HEK293 (cell line): ENCODE measurements at regions not wholly inside any gene's neighbourhood (a gene's known extent, or its start where the extent isn't known, plus 50 kb on each side); places are given as distances from the start of the nearest gene placed in this dataset.

Experiments
- CTCF ChIA-PET: fragments of 350-600 bp; formaldehyde crosslinking; extraction: SDS; loops from one replicate; lab custom pipeline; 2021; ENCODE audit warnings: antibody characterized with exemption; lab: Yijun Ruan, JAX
- POLR2A ChIA-PET: fragments of 300-600 bp; formaldehyde crosslinking; extraction: SDS; loops from one replicate; lab custom pipeline; 2020; ENCODE audit warnings: antibody characterized with exemption, inconsistent platforms; lab: Yijun Ruan, JAX
- H3K27ac ChIP-seq: fragments of 200-500 bp; sonication (Bioruptor generic); 2 replicates; pipeline ENCODE4 v1.5.1; 2014; ENCODE audit warnings: low read depth, low read length, control low read depth, inconsistent platforms; ENCODE audit errors: extremely low read depth
- H3K36me3 ChIP-seq, 2 experiments: fragments of 200-500 bp in 1 of 2; sonication (Bioruptor generic) in 1 of 2; 1 replicate in 1 of 2; 2 replicates in 1 of 2; pipeline ENCODE4 v1.5.1; 2014 to 2017; ENCODE audit warnings: inconsistent platforms in 2 of 2, low read length in 2 of 2; ENCODE audit not compliant: control insufficient read depth in 2 of 2, insufficient read depth in 1 of 2
- H3K4me1 ChIP-seq: fragments of 200-500 bp; sonication (Bioruptor generic); 2 replicates; pipeline ENCODE4 v1.5.1; 2014; ENCODE audit warnings: mild to moderate bottlenecking, low read length, inconsistent platforms; ENCODE audit not compliant: control insufficient read depth, insufficient read depth
- H3K4me3 ChIP-seq: 2 replicates; pipeline ENCODE4 v1.5.1; 2011; ENCODE audit warnings: low read depth, mild to moderate bottlenecking, control low read depth, low read length, moderate library complexity
- H3K9me3 ChIP-seq: fragments of 200-500 bp; sonication (Bioruptor generic); 2 replicates; pipeline ENCODE4 v1.5.1; 2014; ENCODE audit warnings: low read depth, low read length, inconsistent platforms; ENCODE audit not compliant: control insufficient read depth, insufficient read depth
- SP7 ChIP-seq: fragments of 450-650 bp; formaldehyde crosslinking; IDR thresholded peaks from 2 replicates; pipeline ENCODE4 v1.5.1; 2016; ENCODE audit warnings: missing biosample characterization, missing genetic modification characterization
- ZBTB49 ChIP-seq: fragments of 450-650 bp; formaldehyde crosslinking; IDR thresholded peaks from 2 replicates; pipeline ENCODE4 v1.5.1; 2016; ENCODE audit warnings: missing biosample characterization, missing genetic modification characterization, low read depth
- ZFP41 ChIP-seq: fragments of 450-650 bp; formaldehyde crosslinking; IDR thresholded peaks from 2 replicates; pipeline ENCODE4 v1.5.1; 2016; ENCODE audit warnings: missing biosample characterization, missing genetic modification characterization, borderline replicate concordance
- ZNF132 ChIP-seq: fragments of 450-650 bp; formaldehyde crosslinking; IDR thresholded peaks from 2 replicates; pipeline ENCODE4 v1.5.1; 2017; ENCODE audit warnings: missing biosample characterization, missing genetic modification characterization, borderline replicate concordance
- ZNF324 ChIP-seq: fragments of 450-650 bp; formaldehyde crosslinking; IDR thresholded peaks from 2 replicates; pipeline ENCODE4 v1.5.1; 2016; ENCODE audit warnings: missing biosample characterization, missing genetic modification characterization
- ZNF48 ChIP-seq: fragments of 450-650 bp; formaldehyde crosslinking; IDR thresholded peaks from 2 replicates; pipeline ENCODE4 v1.5.1; 2016; ENCODE audit warnings: missing biosample characterization, missing genetic modification characterization
- ZNF571 ChIP-seq: fragments of 450-650 bp; formaldehyde crosslinking; IDR thresholded peaks from 2 replicates; pipeline ENCODE4 v1.5.0; 2017; ENCODE audit warnings: missing biosample characterization, missing genetic modification characterization
- ZNF707 ChIP-seq: fragments of 450-650 bp; formaldehyde crosslinking; IDR thresholded peaks from 2 replicates; pipeline ENCODE4 v1.5.1; 2016; ENCODE audit warnings: missing biosample characterization, missing genetic modification characterization
- ZNF76 ChIP-seq: fragments of 450-650 bp; formaldehyde crosslinking; IDR thresholded peaks from 2 replicates; pipeline ENCODE4; 2016; ENCODE audit warnings: low read depth, missing biosample characterization, missing genetic modification characterization, borderline replicate concordance
- ZNF837 ChIP-seq: fragments of 450-650 bp; formaldehyde crosslinking; IDR thresholded peaks from 2 replicates; pipeline ENCODE4 v1.5.1; 2016; ENCODE audit warnings: missing biosample characterization, missing genetic modification characterization
- ZSCAN16 ChIP-seq: fragments of 450-650 bp; formaldehyde crosslinking; IDR thresholded peaks from 2 replicates; pipeline ENCODE4 v1.5.1; 2016; ENCODE audit warnings: missing biosample characterization, missing genetic modification characterization
- TF ChIP-seq, protein P1 (sequence below): fragments of 450-650 bp; IDR thresholded peaks from 2 replicates; pipeline ENCODE4 v1.5.1; 2018; ENCODE audit warnings: missing biosample characterization, missing genetic modification characterization
- TF ChIP-seq, protein P2 (sequence below): fragments of 450-650 bp; formaldehyde crosslinking; IDR thresholded peaks from 2 replicates; pipeline ENCODE4 v1.5.1; 2016; ENCODE audit warnings: missing biosample characterization, missing genetic modification characterization
- TF ChIP-seq, protein P3 (sequence below): fragments of 450-650 bp; formaldehyde crosslinking; IDR thresholded peaks from 2 replicates; pipeline ENCODE4 v1.5.1; 2016; ENCODE audit warnings: missing biosample characterization, missing genetic modification characterization
- TF ChIP-seq, protein P4 (sequence below): fragments of 450-650 bp; formaldehyde crosslinking; IDR thresholded peaks from 2 replicates; pipeline ENCODE4 v1.5.1; 2016; ENCODE audit warnings: missing biosample characterization, missing genetic modification characterization, borderline replicate concordance
- TF ChIP-seq, protein P5 (sequence below): fragments of 450-650 bp; formaldehyde crosslinking; IDR thresholded peaks from 2 replicates; pipeline ENCODE4 v1.5.1; 2016; ENCODE audit warnings: missing biosample characterization, missing genetic modification characterization

DNA sequence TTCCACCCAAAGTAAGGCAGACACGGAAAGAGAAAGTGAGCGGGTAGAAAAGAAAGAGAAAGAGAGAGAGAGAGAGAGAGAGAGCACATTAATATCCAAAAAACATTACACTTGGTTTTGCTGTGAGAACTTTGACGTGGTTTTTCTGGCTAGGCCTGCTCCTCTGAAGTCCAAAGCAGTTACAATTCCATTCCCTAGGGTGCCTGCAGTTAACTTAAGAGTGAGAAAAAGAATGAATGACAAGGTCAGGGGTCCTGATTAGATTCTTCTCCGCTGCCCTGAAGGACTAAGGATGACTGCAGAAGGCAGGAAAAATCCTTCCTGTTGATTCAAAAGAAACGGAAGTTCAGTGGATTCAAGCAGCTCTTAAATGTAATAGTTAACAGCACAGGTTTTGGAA, 589.8 kb downstream of the PRELID2 start (continued):
- TF ChIP-seq ZNF132: no peak

GRCh38 chr5:145244788-145245187, 590.4 kb downstream of the PRELID2 start:
- TF ChIP-seq ZFP41 (tag by site-specific recombination) (no peak), SP7 (tag by site-specific recombination) (no peak), ZNF324 (tag by site-specific recombination) (no peak), ZNF707 (no peak)
- TF ChIP-seq, protein P1, sequence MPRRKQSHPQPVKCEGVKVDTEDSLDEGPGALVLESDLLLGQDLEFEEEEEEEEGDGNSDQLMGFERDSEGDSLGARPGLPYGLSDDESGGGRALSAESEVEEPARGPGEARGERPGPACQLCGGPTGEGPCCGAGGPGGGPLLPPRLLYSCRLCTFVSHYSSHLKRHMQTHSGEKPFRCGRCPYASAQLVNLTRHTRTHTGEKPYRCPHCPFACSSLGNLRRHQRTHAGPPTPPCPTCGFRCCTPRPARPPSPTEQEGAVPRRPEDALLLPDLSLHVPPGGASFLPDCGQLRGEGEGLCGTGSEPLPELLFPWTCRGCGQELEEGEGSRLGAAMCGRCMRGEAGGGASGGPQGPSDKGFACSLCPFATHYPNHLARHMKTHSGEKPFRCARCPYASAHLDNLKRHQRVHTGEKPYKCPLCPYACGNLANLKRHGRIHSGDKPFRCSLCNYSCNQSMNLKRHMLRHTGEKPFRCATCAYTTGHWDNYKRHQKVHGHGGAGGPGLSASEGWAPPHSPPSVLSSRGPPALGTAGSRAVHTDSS (tag by site-specific recombination): no peak
- TF ChIP-seq, protein P2, sequence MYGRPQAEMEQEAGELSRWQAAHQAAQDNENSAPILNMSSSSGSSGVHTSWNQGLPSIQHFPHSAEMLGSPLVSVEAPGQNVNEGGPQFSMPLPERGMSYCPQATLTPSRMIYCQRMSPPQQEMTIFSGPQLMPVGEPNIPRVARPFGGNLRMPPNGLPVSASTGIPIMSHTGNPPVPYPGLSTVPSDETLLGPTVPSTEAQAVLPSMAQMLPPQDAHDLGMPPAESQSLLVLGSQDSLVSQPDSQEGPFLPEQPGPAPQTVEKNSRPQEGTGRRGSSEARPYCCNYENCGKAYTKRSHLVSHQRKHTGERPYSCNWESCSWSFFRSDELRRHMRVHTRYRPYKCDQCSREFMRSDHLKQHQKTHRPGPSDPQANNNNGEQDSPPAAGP (tag by site-specific recombination): no peak
- TF ChIP-seq, protein P3, sequence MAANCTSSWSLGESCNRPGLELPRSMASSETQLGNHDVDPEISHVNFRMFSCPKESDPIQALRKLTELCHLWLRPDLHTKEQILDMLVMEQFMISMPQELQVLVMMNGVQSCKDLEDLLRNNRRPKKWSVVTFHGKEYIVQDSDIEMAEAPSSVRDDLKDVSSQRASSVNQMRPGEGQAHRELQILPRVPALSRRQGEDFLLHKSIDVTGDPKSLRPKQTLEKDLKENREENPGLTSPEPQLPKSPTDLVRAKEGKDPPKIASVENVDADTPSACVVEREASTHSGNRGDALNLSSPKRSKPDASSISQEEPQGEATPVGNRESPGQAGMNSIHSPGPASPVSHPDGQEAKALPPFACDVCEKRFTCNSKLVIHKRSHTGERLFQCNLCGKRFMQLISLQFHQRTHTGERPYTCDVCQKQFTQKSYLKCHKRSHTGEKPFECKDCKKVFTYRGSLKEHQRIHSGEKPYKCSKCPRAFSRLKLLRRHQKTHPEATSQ (tag by site-specific recombination): no peak
- Histone ChIP-seq H3K9me3 (no peaks in the 10 kb centered on the region), H3K4me1 (no peaks in the 10 kb centered on the region), H3K27ac (no peak overlapping the region), H3K4me3 (no peak overlapping the region), H3K36me3 (no peaks in the 10 kb centered on the region)
- ChIA-PET CTCF (interaction anchor here (0.7 kb wide), 2 partner anchors 44 to 436 kb away, joined by 4 to 6 read pairs; no protein-coding TSS in a partner anchor), POLR2A (no interaction called here)

GRCh38 chr5:145244251-145244650, 590.9 kb downstream of the PRELID2 start:
- ChIA-PET CTCF (interaction anchor here (0.6 kb wide), 1 partner anchor 460 kb away, joined by 3 read pairs; no protein-coding TSS in a partner anchor), POLR2A (no interaction called here)
- no peaks in the 10 kb centered on the region for H3K4me1 ChIP-seq
- H3K27ac ChIP-seq: no peak overlapping the region
- H3K36me3 ChIP-seq: no peaks in the 10 kb centered on the region
- no peak for TF ChIP-seq ZSCAN16 (tag by site-specific recombination)
- no peaks in the 10 kb centered on the region for H3K9me3 ChIP-seq
- no peak overlapping the region for H3K4me3 ChIP-seq

DNA sequence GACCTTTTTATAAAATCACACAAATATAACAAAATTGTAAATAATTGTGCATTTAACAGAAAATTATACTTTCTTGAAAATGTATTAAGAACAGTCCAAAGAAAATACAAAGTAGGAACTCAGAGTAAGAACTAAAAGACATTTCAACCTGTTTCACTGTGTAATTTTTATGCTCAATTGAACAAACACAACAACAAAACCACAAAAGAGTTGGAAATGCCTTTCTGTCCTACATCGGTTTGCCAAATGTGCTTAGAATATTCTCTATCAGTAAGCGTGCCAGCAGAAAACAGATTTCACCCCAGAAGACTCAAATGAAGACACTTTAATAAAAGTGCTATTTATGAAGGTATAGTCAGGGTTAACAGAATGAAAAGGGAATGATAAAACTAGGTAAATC, 592.1 kb downstream of the PRELID2 start:
- H3K27ac ChIP-seq: no peak overlapping the region
- no peaks in the 10 kb centered on the region for H3K36me3 ChIP-seq
- no peak overlapping the region for H3K4me3 ChIP-seq
- CTCF ChIA-PET: interaction anchor here (0.7 kb wide), 1 partner anchor 11 kb away, joined by 3 read pairs; no protein-coding TSS in a partner anchor
- POLR2A ChIA-PET: no interaction called here
- H3K4me1 ChIP-seq: no peaks in the 10 kb centered on the region
- no peaks in the 10 kb centered on the region for H3K9me3 ChIP-seq
- no peak for TF ChIP-seq ZNF48 (tag by site-specific recombination)
- TF ChIP-seq, protein P4, sequence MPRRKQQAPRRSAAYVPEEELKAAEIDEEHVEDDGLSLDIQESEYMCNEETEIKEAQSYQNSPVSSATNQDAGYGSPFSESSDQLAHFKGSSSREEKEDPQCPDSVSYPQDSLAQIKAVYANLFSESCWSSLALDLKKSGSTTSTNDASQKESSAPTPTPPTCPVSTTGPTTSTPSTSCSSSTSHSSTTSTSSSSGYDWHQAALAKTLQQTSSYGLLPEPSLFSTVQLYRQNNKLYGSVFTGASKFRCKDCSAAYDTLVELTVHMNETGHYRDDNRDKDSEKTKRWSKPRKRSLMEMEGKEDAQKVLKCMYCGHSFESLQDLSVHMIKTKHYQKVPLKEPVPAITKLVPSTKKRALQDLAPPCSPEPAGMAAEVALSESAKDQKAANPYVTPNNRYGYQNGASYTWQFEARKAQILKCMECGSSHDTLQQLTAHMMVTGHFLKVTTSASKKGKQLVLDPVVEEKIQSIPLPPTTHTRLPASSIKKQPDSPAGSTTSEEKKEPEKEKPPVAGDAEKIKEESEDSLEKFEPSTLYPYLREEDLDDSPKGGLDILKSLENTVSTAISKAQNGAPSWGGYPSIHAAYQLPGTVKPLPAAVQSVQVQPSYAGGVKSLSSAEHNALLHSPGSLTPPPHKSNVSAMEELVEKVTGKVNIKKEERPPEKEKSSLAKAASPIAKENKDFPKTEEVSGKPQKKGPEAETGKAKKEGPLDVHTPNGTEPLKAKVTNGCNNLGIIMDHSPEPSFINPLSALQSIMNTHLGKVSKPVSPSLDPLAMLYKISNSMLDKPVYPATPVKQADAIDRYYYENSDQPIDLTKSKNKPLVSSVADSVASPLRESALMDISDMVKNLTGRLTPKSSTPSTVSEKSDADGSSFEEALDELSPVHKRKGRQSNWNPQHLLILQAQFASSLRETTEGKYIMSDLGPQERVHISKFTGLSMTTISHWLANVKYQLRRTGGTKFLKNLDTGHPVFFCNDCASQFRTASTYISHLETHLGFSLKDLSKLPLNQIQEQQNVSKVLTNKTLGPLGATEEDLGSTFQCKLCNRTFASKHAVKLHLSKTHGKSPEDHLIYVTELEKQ: no peak
- TF ChIP-seq, protein P5, sequence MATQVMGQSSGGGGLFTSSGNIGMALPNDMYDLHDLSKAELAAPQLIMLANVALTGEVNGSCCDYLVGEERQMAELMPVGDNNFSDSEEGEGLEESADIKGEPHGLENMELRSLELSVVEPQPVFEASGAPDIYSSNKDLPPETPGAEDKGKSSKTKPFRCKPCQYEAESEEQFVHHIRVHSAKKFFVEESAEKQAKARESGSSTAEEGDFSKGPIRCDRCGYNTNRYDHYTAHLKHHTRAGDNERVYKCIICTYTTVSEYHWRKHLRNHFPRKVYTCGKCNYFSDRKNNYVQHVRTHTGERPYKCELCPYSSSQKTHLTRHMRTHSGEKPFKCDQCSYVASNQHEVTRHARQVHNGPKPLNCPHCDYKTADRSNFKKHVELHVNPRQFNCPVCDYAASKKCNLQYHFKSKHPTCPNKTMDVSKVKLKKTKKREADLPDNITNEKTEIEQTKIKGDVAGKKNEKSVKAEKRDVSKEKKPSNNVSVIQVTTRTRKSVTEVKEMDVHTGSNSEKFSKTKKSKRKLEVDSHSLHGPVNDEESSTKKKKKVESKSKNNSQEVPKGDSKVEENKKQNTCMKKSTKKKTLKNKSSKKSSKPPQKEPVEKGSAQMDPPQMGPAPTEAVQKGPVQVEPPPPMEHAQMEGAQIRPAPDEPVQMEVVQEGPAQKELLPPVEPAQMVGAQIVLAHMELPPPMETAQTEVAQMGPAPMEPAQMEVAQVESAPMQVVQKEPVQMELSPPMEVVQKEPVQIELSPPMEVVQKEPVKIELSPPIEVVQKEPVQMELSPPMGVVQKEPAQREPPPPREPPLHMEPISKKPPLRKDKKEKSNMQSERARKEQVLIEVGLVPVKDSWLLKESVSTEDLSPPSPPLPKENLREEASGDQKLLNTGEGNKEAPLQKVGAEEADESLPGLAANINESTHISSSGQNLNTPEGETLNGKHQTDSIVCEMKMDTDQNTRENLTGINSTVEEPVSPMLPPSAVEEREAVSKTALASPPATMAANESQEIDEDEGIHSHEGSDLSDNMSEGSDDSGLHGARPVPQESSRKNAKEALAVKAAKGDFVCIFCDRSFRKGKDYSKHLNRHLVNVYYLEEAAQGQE (tag by site-specific recombination): no peak
- no peak for TF ChIP-seq ZNF132
- no peak for TF ChIP-seq ZBTB49 (tag by site-specific recombination)
- TF ChIP-seq ZNF837 (tag by site-specific recombination): no peak
- no peak for TF ChIP-seq ZNF76 (tag by site-specific recombination)
- TF ChIP-seq ZNF571 (tag by site-specific recombination): no peak
